ACHN (cell line): ENCODE measurements at regions not wholly inside any gene's neighbourhood (a gene's known extent, or its start where the extent isn't known, plus 50 kb on each side); places are given as distances from the start of the nearest gene placed in this dataset.

Experiments
- DNase-seq: peaks from one replicate; pipeline ENCODE4 v3.0.0-alpha.2; 2015
- in situ Hi-C: cut with HindIII; loops from 2 replicates; pipeline ENCODE4 v1.10.0; 2017; ENCODE audit warnings: low sequenced_read_pairs, low pct_ligation_motif_present, low pct_unique_long_range_greater_than_20kb

GRCh38 chr16:86322283-86322682 is 188.0 kb upstream of the FOXF1 start:
- in situ Hi-C loops: no loop called here
- no peak for DNase-seq

DNA sequence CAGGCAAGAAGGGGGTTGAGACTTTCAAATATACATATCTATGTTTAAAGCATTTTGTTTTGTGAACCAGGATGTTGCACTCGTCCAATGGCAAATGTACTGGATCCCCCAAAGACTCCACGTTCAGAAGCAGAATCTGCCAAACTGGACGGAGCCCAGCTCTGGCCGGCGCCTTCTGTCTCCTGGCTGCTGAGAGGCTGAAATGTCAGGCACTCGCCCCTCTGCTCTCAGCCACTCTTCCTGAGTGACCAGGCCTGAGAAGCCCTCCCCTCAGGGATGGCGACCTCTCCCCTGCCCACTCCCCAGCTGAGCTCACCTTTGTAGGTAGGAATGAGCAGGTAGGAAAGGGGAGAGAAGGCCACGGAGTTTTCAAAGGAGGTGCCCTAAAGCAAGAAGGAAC is 187.5 kb upstream of the FOXF1 start:
- in situ Hi-C loops: no loop called here
- no peak for DNase-seq

- in situ Hi-C loops: no loop called here
Measured at GRCh38 chr16:86324320-86324719, 186.0 kb upstream of the FOXF1 start.

DNA sequence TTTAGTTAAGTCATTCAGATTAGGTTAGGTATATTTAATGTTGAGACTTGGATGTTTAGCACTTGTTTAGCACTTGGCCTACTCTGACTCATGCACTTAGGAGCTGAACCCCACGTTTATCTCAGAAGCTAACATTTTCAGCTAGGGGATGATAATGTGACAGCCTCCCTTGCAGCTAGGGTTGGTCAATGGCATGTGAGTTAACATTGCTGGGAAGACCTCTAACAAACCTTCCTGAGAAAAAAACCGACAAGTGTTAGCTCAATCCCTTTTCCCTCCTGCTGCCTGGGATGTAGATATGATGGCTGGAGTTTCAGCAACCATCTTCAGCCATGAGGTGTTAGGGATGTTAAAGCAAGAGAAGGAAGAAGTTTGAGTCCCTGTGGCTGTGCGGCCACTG is 185.0 kb upstream of the FOXF1 start:
- no peak for DNase-seq
- in situ Hi-C loops: no loop called here

More at GRCh38 chr16:86324320-86324719, 186.0 kb upstream of the FOXF1 start:
- DNase-seq: no peak

- in situ Hi-C loops: no loop called here
- DNase-seq: no peak
Measured at GRCh38 chr16:86325895-86326294, 184.4 kb upstream of the FOXF1 start.

DNA sequence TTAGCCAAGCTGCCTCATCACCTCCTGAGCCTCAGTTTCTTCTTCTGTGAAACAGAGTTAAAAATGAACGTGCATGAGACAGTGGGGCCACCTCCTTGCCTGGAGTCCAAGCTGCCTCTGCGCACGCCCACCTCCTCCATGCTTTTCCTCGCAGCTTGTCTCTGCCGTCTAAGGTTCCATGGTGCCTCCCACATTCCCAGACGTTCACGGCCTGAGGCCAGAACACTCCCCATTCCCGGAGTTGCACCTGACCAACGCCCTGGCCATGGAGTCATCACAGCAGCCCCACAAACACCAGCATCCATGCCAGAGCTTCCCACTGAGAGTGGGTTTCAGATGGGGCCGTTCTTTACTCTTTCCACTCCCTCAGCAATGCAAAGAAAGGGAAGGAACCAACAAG is 183.0 kb upstream of the FOXF1 start:
- DNase-seq: no peak
- in situ Hi-C loops: no loop called here

DNA sequence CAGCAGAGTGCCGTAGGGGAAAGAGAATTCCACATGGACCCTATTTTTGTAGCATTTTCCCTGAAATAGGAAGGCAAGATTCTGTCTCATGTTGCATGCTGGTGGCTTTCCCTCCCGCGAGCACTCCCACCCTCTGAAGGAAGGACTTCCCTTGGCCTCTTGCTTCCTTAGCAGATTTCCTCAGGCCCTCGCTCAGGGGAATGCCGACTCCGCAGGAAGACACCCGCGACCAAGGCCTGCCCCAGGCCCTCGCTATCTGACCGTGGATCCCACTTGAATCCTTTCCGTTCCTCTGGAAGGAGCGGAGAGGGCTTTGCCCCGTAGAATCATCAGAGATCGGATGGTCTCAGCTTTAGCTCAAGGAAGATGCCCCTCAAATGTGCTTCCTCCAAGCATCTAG is 179.4 kb upstream of the FOXF1 start:
- in situ Hi-C loops: no loop called here
- no peak for DNase-seq

- no peak for DNase-seq
- in situ Hi-C loops: no loop called here
Measured at GRCh38 chr16:86334079-86334635, 176.2 kb upstream of the FOXF1 start.

GRCh38 chr16:86335266-86336172 is 174.8 kb upstream of the FOXF1 start:
- DNase-seq: no peak
- in situ Hi-C loops: no loop called here

DNA sequence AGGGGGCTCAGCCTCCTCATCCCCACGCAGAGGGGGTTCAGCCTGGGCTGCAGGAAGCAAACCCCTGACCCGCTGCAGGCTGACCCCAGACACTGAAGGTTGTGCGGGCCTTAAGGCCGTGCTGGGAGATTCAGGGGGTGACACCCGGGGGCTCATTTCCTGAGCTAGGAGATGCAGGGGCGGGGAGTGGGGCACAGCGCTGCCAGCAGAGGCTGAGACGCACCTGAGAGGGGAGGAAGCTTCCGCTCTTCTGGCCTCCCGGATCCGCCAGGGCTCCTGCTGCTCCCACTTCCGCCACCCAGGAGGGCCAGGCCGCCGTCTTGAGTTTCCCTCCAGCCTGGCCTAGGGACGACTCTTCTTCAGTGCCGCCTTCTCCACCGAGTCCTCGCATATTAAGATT is 173.2 kb upstream of the FOXF1 start:
- in situ Hi-C loops: no loop called here
- DNase-seq: no peak

DNA sequence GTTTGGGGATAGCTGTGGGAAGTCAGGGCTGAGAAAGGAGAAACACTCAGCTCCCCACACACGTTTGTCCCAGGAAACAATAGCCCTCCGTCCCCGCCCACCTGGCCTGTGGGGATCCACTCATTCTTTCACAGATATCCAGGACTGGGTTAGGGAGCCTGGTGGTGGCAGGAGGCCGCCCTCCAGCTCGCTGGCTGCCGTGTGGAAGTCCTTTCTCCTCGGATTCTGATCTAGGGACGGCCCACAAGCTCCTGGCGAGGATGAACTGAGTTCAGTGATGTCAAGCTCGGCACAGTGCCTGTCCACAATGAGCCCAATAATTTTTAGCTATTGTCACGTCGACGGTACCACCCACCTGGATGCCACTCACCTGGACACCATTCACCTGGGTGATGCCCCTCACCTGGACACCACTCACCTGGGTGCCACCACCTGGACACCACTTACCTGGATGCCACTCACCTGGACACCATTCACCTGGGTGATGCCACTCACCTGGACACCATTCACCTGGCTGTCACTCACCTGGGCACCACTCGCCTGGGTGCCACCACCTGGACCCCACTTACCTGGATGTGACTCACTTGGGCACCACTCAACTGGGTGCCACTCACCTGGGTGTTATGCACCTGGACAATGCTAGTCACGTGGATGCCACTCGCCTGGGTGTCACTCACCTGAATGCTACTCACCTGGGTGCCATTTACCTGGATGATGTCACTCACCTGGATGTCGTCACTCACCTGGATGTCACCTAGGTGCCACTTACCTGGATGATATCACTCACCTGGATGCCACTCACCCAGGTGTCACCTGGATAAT is 172.5 kb upstream of the FOXF1 start:
- no peak for DNase-seq
- in situ Hi-C loops: no loop called here

GRCh38 chr16:86338403-86339115 is 171.8 kb upstream of the FOXF1 start:
- in situ Hi-C loops: no loop called here
- no peak for DNase-seq

GRCh38 chr16:86342161-86342834 is 168.0 kb upstream of the FOXF1 start:
- no peak for DNase-seq
- in situ Hi-C loops: no loop called here

DNA sequence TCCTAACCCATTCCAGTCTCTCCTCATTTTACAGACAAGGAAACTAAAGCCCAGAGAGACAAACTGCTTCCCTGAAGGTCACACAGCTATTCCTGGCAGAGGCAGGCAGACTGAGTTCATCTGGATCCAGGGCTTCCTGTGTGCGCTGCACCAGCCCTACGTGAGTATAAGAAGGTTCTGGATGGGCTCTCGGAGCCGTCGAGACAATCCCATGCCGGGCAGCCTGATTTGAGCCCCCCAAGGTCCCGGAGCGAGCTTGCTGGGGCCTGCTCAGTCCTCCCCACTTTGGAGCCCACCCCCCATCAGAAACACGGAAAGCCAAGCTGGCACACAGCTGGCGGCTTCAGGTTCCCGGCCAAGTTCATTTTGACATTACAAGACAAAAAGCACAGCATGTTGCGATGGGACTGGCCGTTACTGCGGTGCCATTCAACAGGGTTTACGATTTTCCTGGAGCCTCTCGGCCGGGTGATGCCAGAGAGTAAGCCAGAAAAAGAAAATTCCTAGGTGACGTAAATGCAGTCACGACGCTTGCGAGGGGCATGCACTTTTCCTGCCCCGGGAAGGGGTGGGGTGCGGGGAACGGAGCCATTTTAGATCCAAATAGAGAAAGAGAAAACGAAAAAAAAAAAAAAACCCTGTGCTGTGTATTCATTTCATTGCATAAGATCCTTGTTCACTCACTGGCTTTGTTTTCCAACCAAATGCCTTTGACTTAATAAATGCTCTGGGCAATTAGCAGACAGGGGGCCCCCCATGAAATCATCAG is 167.1 kb upstream of the FOXF1 start:
- no peak for DNase-seq
- in situ Hi-C loops: no loop called here

DNA sequence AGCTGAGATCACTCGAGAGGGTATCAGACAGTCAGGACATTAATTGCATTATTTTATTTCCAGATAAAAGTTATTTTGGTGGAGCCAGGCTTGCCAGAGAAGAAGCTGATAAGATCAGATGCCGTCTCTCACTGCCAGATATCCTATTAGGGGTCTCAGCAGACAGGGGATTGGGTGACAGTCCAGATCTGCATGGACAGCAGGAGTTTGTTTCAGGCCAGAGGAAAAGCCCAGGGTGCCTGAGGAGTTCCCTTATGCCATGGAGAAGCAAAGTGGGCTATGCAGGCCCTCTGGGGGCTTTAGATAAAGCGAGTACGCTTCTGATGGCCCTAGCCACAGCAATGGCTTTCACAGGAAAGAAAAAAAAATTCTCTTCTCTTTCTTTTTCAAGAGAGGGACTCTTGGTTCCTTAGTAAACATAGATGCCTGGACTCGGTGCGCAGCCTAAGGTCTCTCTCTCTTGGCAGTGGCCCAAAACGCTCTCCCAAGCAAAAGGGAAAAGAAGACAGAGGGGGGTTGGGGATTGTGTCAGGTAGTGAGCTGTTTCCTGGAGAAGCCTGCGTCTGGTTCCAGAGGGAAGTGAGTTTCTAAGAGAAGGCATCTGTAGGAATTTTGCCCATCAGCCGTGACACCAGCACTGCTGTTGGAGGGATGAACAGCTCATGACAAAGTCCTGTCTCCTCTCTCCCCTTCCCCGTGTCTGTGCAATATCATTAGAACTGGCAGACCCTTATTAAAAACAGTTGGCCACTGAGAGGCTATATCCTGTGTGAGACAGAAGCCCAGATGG is 166.3 kb upstream of the FOXF1 start:
- in situ Hi-C loops: no loop called here
- no peak for DNase-seq

DNA sequence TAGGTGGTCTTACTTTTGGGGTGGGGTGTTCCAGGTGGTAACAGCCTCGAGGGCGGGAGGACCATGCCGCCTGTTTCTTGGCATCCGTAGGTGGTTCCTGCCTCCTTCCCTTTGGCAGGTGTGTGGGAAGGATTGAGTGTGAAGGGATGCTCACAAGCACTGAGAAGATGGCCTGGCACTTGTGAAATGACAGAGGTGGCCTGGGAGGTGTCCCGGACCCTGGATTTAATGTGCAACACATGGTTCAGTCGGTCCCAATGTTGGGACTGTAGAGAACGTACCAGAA is 165.8 kb upstream of the FOXF1 start:
- in situ Hi-C loops: no loop called here
- DNase-seq: no peak

DNA sequence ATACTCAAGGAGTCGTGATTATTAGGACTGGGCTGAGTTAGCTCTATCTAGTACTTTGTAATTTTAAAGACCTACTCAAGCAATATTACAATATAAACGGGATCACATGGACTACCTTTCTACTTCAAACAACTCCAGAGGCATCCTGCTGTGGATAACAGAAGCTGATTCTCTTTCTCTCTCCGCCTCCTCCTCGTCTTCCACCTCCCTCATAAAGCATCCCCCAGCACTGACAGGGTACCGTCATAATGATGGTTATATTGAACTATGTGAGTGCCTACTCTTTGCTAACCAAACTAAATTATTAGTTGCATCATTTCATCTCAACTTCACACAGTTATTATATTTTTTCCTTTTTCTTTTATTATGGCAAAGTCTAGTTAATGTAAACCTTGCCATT is 165.4 kb upstream of the FOXF1 start:
- in situ Hi-C loops: no loop called here

More for the DNA sequence above, 165.4 kb upstream of the FOXF1 start:
- no peak for DNase-seq
